ENCODE measurements at regions not wholly inside any gene's neighbourhood (a gene's known extent, or its start where the extent isn't known, plus 50 kb on each side); places are given as distances from the start of the nearest gene placed in this dataset.

DNA sequence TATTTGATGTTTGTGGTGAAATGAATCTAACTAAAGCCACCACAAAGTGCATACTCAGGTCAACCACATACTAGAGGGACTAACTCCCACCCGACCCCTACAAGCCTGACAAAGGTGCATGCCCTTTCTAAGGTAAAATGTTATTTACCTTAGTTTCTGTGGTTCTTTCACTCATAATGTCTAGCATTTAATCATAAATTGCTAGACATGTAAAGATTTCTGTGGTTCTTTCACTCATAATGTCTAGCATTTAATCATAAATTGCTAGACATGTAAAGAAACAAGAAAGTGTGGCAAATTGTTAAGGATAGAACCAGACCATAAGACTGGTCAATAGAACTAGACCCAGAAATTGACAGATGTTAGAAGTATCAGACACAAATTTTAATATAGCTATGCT, 193.0 kb upstream of the PBX1 start:
- TF ChIP-seq RAD21 (IDR thresholded peaks at IDR 0.05; ENCODE audit: low read depth) (no peak), EP300 (IDR thresholded peaks at IDR 0.05; ENCODE audit: borderline replicate concordance) (no peak)
- TF ChIP-seq, protein P1, sequence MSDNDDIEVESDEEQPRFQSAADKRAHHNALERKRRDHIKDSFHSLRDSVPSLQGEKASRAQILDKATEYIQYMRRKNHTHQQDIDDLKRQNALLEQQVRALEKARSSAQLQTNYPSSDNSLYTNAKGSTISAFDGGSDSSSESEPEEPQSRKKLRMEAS (IDR thresholded peaks at IDR 0.05): no peak
